ENCODE measurements at regions not wholly inside any gene's neighbourhood (a gene's known extent, or its start where the extent isn't known, plus 50 kb on each side); places are given as distances from the start of the nearest gene placed in this dataset.

GRCh38 chr13:80217614-80218456, 123.1 kb downstream of the SPRY2 start:
- Histone ChIP-seq H3K36me3 (ENCODE audit: control insufficient read depth, insufficient read depth, low read length) (no peaks in the 10 kb centered on the region), H3K27me3 (ENCODE audit: control insufficient read depth, insufficient read depth, low read length) (no peaks in the 10 kb centered on the region), H3K4me3 (ENCODE audit: low read depth, low read length) (no peak overlapping the region)
- TF ChIP-seq CTCF (IDR thresholded peaks at IDR 0.05; ENCODE audit: insufficient read depth, low read length, severe bottlenecking) = no peak
- FAIRE-seq (peak; percentile 7), DNase-seq (ENCODE audit: low read depth) (peak; percentile 83)

- Histone ChIP-seq H3K4me3 (ENCODE audit: low read depth, low read length) (no peak overlapping the region), H3K27me3 (ENCODE audit: control insufficient read depth, insufficient read depth, low read length) (no peaks in the 10 kb centered on the region), H3K36me3 (ENCODE audit: control insufficient read depth, insufficient read depth, low read length) (no peaks in the 10 kb centered on the region)
- no peak for FAIRE-seq
- TF ChIP-seq CTCF (IDR thresholded peaks at IDR 0.05; ENCODE audit: insufficient read depth, low read length, severe bottlenecking) = no peak
- peak; percentile 79 for DNase-seq (ENCODE audit: low read depth)
Observed at GRCh38 chr13:80215368-80215767, 125.6 kb downstream of the SPRY2 start.

- no peaks in the 10 kb centered on the region for H3K36me3 ChIP-seq (ENCODE audit: control insufficient read depth, insufficient read depth, low read length)
- no peak for TF ChIP-seq CTCF (IDR thresholded peaks at IDR 0.05; ENCODE audit: insufficient read depth, low read length, severe bottlenecking)
- no peak for FAIRE-seq
- DNase-seq (ENCODE audit: low read depth) = no peak
- H3K4me3 ChIP-seq (ENCODE audit: low read depth, low read length) = no peak overlapping the region
- H3K27me3 ChIP-seq (ENCODE audit: control insufficient read depth, insufficient read depth, low read length) = no peaks in the 10 kb centered on the region
Observed at GRCh38 chr13:80214521-80214991, 126.4 kb downstream of the SPRY2 start.

- no peak overlapping the region for H3K4me3 ChIP-seq (ENCODE audit: low read depth, low read length)
- TF ChIP-seq CTCF (IDR thresholded peaks at IDR 0.05; ENCODE audit: insufficient read depth, low read length, severe bottlenecking) = no peak
- no peaks in the 10 kb centered on the region for H3K36me3 ChIP-seq (ENCODE audit: control insufficient read depth, insufficient read depth, low read length)
- no peaks in the 10 kb centered on the region for H3K27me3 ChIP-seq (ENCODE audit: control insufficient read depth, insufficient read depth, low read length)
- FAIRE-seq (no peak), DNase-seq (ENCODE audit: low read depth) (no peak)
Observed at GRCh38 chr13:80214050-80214449, 126.9 kb downstream of the SPRY2 start.

GRCh38 chr13:80213201-80213600, 127.7 kb downstream of the SPRY2 start:
- Histone ChIP-seq H3K36me3 (ENCODE audit: control insufficient read depth, insufficient read depth, low read length) (no peaks in the 10 kb centered on the region), H3K27me3 (ENCODE audit: control insufficient read depth, insufficient read depth, low read length) (no peaks in the 10 kb centered on the region), H3K4me3 (ENCODE audit: low read depth, low read length) (no peak overlapping the region)
- no peak for TF ChIP-seq CTCF (IDR thresholded peaks at IDR 0.05; ENCODE audit: insufficient read depth, low read length, severe bottlenecking)
- FAIRE-seq = no peak
- no peak for DNase-seq (ENCODE audit: low read depth)

Measured in bronchial epithelial cell (primary cell).